HepG2 (cell line): ENCODE measurements at regions not wholly inside any gene's neighbourhood (a gene's known extent, or its start where the extent isn't known, plus 50 kb on each side); places are given as distances from the start of the nearest gene placed in this dataset.

Source experiments
- ATAC-seq: fragments of 200-7000 bp; cut with Tn5 transposase; 3 replicates; pipeline ENCODE4 v1.9.1; 2020; ENCODE audit warnings: mild to moderate bottlenecking, moderate library complexity
- BruUV-seq: library from RNA; stranded (reverse); fragments of 400-500 nt; replicated peaks from 2 replicates; lab custom pipeline; 2021; lab: Mats Ljungman, UMichigan
- CTCF ChIA-PET: fragments of 300-600 bp; formaldehyde crosslinking; extraction: SDS; loops from one replicate; lab custom pipeline; 2021; ENCODE audit warnings: low total read pairs, inconsistent platforms, low intra/inter-chr PET ratio; lab: Yijun Ruan, JAX
- POLR2A ChIA-PET: fragments of 350-600 bp; sonication (Branson Sonifier 250); formaldehyde crosslinking; loops from one replicate; lab custom pipeline; 2020; ENCODE audit warnings: antibody characterized with exemption, inconsistent platforms; lab: Yijun Ruan, JAX
- DNase-seq: peaks from one replicate; pipeline ENCODE4 v3.0.0-alpha.2; 2015; ENCODE audit warnings: low spot score
- FAIRE-seq: peaks from 3 replicates; lab custom pipeline; 2011; peaks lifted over from hg19 to GRCh38; lab: Jason Lieb, UNC
- H2AFZ ChIP-seq: one replicate; pipeline ENCODE4 v1.6.1; 2011; ENCODE audit warnings: low read length, inconsistent platforms
- H3K27ac ChIP-seq: fragments of 300-600 bp; 3 replicates; pipeline ENCODE4 v1.8.0; 2011; ENCODE audit warnings: mixed run types, mild to moderate bottlenecking, mixed read lengths, low read length, inconsistent platforms; ENCODE audit not compliant: insufficient read depth; ENCODE audit errors: extremely low read length
- H3K27me3 ChIP-seq, 2 experiments: fragments of 200-600 bp in 1 of 2; 2 replicates in 1 of 2; 3 replicates in 1 of 2; pipeline versions ENCODE4 v1.6.0 to v1.8.0; 2011; ENCODE audit warnings: low read length in 2 of 2, mild to moderate bottlenecking in 2 of 2, moderate library complexity in 2 of 2, inconsistent platforms in 1 of 2; ENCODE audit not compliant: insufficient read depth in 2 of 2, control insufficient read depth in 1 of 2
- H3K36me3 ChIP-seq, 2 experiments: fragments of 200-600 bp in 1 of 2; replicated peaks in 1 of 2; 2 replicates in 1 of 2; 3 replicates in 1 of 2; pipeline versions ENCODE4 v1.5.1 to v1.8.0; 2011; ENCODE audit warnings: low read length in 2 of 2, inconsistent platforms in 1 of 2; ENCODE audit not compliant: insufficient read depth in 2 of 2, control insufficient read depth in 1 of 2
- H3K4me1 ChIP-seq: 2 replicates; pipeline ENCODE4 v1.5.1; 2012; ENCODE audit warnings: low read length, inconsistent platforms; ENCODE audit not compliant: insufficient read depth
- H3K4me2 ChIP-seq: 2 replicates; pipeline ENCODE4 v1.6.0; 2011; ENCODE audit warnings: low read depth, low read length, inconsistent platforms
- H3K4me3 ChIP-seq, 3 experiments: fragments of 200-600 bp in 1 of 3; sonication (generic), shearing (Covaris generic) in 1 of 3; replicated peaks in 1 of 3; 2 replicates each; pipeline ENCODE4 v1.5.1; 2011 to 2016; ENCODE audit warnings: low read length in 3 of 3, inconsistent platforms in 2 of 3, low read depth in 2 of 3, mild to moderate bottlenecking in 2 of 3, control low read depth in 1 of 3, mixed read lengths in 1 of 3; ENCODE audit not compliant: insufficient read depth in 1 of 3
- H3K79me2 ChIP-seq: one replicate; pipeline ENCODE4 v1.6.1; 2011; ENCODE audit warnings: low read length, inconsistent platforms; ENCODE audit not compliant: insufficient read depth
- H3K9ac ChIP-seq: 2 replicates; pipeline ENCODE4 v1.6.0; 2011; ENCODE audit warnings: mild to moderate bottlenecking, low read depth, low read length, inconsistent platforms; ENCODE audit not compliant: insufficient read depth
- H3K9me3 ChIP-seq: 2 replicates; pipeline ENCODE4 v1.5.1; 2012; ENCODE audit warnings: mild to moderate bottlenecking, low read length
- H4K20me1 ChIP-seq: 2 replicates; pipeline ENCODE4 v1.6.0; 2011; ENCODE audit warnings: inconsistent platforms, mild to moderate bottlenecking, low read length, moderate library complexity; ENCODE audit not compliant: insufficient read depth
- CBX5 ChIP-seq: sonication (generic); formaldehyde crosslinking; IDR thresholded peaks from 2 replicates; pipeline ENCODE4 v1.4.0; 2020; ENCODE audit warnings: missing genetic modification reagents, borderline replicate concordance
- CCDC6 ChIP-seq: sonication (generic); formaldehyde crosslinking; IDR thresholded peaks from 2 replicates; pipeline ENCODE4 v1.8.1; 2022; ENCODE audit warnings: mild to moderate bottlenecking, missing genetic modification reagents, moderate library complexity
- HIC2 ChIP-seq: sonication (generic); formaldehyde crosslinking; IDR thresholded peaks from 2 replicates; pipeline ENCODE4 v1.9.0; 2022; ENCODE audit warnings: low read depth, missing genetic modification reagents
- HMGA1 ChIP-seq: sonication (generic); formaldehyde crosslinking; conservative IDR thresholded peaks from 2 replicates; pipeline ENCODE4 v1.4.0; 2020; ENCODE audit warnings: missing genetic modification reagents
- NFATC3 ChIP-seq: sonication (generic); formaldehyde crosslinking; IDR thresholded peaks from 2 replicates; pipeline ENCODE4 v1.5.1; 2020; ENCODE audit warnings: mild to moderate bottlenecking, missing genetic modification reagents
- NR2C2 ChIP-seq: sonication (generic); formaldehyde crosslinking; IDR thresholded peaks from 2 replicates; pipeline ENCODE4 v1.4.0; 2020; ENCODE audit warnings: missing genetic modification reagents, mild to moderate bottlenecking, moderate library complexity, borderline replicate concordance
- SP1 ChIP-seq, 2 experiments: fragments of 450-650 bp in 1 of 2; sonication (generic) in 1 of 2; formaldehyde crosslinking in 1 of 2; IDR thresholded peaks; 2 replicates each; pipeline versions ENCODE4 v1.4.0 to v1.6.1; 2016 to 2020; ENCODE audit warnings: missing genetic modification reagents in 1 of 2
- ZBTB21 ChIP-seq: sonication (generic); formaldehyde crosslinking; IDR thresholded peaks from 2 replicates; pipeline ENCODE4 v1.4.0; 2020; ENCODE audit warnings: missing genetic modification reagents
- ZBTB37 ChIP-seq: sonication (generic); formaldehyde crosslinking; IDR thresholded peaks from 2 replicates; pipeline ENCODE4 v1.4.0; 2020; ENCODE audit warnings: mild to moderate bottlenecking, missing genetic modification reagents
- ZNF749 ChIP-seq: sonication (generic); formaldehyde crosslinking; IDR thresholded peaks from 2 replicates; pipeline ENCODE4 v1.8.0; 2022; ENCODE audit warnings: mild to moderate bottlenecking, missing genetic modification reagents, moderate library complexity, borderline replicate concordance
- ZNF768 ChIP-seq: sonication (generic); formaldehyde crosslinking; IDR thresholded peaks from 2 replicates; pipeline ENCODE4 v1.4.0; 2020; ENCODE audit warnings: missing genetic modification reagents
- WGBS: methylation state at CpG from one replicate; pipeline ENCODE4 v1.1.6; 2017; ENCODE audit warnings: low lambda C conversion rate; 5-methylcytosine and 5-hydroxymethylcytosine counted together
- in situ Hi-C: cut with HindIII; loops from 2 replicates; pipeline ENCODE4 v1.10.0; 2017; ENCODE audit warnings: low pct_unique_long_range_greater_than_20kb; ENCODE audit not compliant: extremely low pct_ligation_motif_present
- intact Hi-C: fragments of 100-400 bp; cut with micrococcal nuclease; formaldehyde crosslinking; loops from one replicate; pipeline ENCODE4 v1.10.0; 2022; ENCODE audit not compliant: unreplicated experiment

GRCh38 chr10:83212632-83213334 lies 926.5 kb upstream of the GHITM start:
- H3K79me2 ChIP-seq: no peaks in the 10 kb centered on the region
- FAIRE-seq: no peak
- ChIA-PET CTCF (no interaction called here), POLR2A (no interaction called here)
- H4K20me1 ChIP-seq: no peaks in the 10 kb centered on the region
- no TSS peak for BruUV-seq
- 0% methylated on average over 3 of the region's 3 CpGs for WGBS
- TF ChIP-seq ZBTB21 (CRISPR knock-in tag) (no peak), HMGA1 (no peak), ZNF749 (no peak)
- TF ChIP-seq, all 625 proteins: peak for 0
- H3K4me2 ChIP-seq: no peak overlapping the region
- peaks cover 44% of the 10 kb centered on the region for H3K9me3 ChIP-seq
- H3K4me3 ChIP-seq: no peak overlapping the region
- DNase-seq (no peak), ATAC-seq (no peak)
- no peaks in the 10 kb centered on the region for H3K4me1 ChIP-seq
- H3K27me3 ChIP-seq: no peaks in the 10 kb centered on the region
- in situ Hi-C loops (no loop called here), intact Hi-C loops (no loop called here)
- H2AFZ ChIP-seq: no peak overlapping the region
- H3K9ac ChIP-seq: no peak overlapping the region
- no peaks in the 10 kb centered on the region for H3K36me3 ChIP-seq
- no peak overlapping the region for H3K27ac ChIP-seq

- in situ Hi-C loops (no loop called here), intact Hi-C loops (no loop called here)
- H3K9ac ChIP-seq: no peak overlapping the region
- no peak overlapping the region for H3K4me2 ChIP-seq
- no peak for DNase-seq
- POLR2A ChIA-PET: no interaction called here
- no peak overlapping the region for H3K4me3 ChIP-seq
- no peaks in the 10 kb centered on the region for H3K4me1 ChIP-seq
- H3K9me3 ChIP-seq: peaks cover 47% of the 10 kb centered on the region
- no peaks in the 10 kb centered on the region for H3K79me2 ChIP-seq
- no peak for FAIRE-seq
- WGBS: 0% methylated on average over 5 of the region's 5 CpGs
- no peak for ATAC-seq
- H2AFZ ChIP-seq: no peak overlapping the region
- H3K27me3 ChIP-seq: no peaks in the 10 kb centered on the region
- H4K20me1 ChIP-seq: no peaks in the 10 kb centered on the region
- no TSS peak for BruUV-seq
- H3K27ac ChIP-seq: no peak overlapping the region
- H3K36me3 ChIP-seq: no peaks in the 10 kb centered on the region
- TF ChIP-seq NR2C2 (no peak), CBX5 (CRISPR knock-in tag) (no peak), HIC2 (CRISPR knock-in tag) (no peak), ZNF768 (CRISPR knock-in tag) (no peak), SP1 (IDR thresholded peaks at IDR 0.05) (no peak), SP1 (CRISPR knock-in tag; IDR thresholded peaks at IDR 0.05) (no peak), ZBTB37 (CRISPR knock-in tag) (no peak), NFATC3 (no peak), CCDC6 (CRISPR knock-in tag) (no peak)
- TF ChIP-seq, all 625 proteins: peak for 0
- CTCF ChIA-PET: no interaction called here
Observed at GRCh38 chr10:83214136-83214535, 925.2 kb upstream of the GHITM start.
